Vagina (tissue), 2 donors: ENCODE measurements at regions not wholly inside any gene's neighbourhood (a gene's known extent, or its start where the extent isn't known, plus 50 kb on each side); places are given as distances from the start of the nearest gene placed in this dataset.
"Not testable (repeated sequence)": the region's sequence is repeated elsewhere in the genome, so short reads cannot be mapped to it uniquely, and the experiment has no call there.

Experiments used
- DNase-seq, 2 donors: peaks; one replicate each; pipeline ENCODE4 v3.0.0-alpha.2; 2017; ENCODE audit errors: extremely low spot score in 2 of 2
- H3K27ac ChIP-seq: fragments of 200-600 bp; sonication (generic); one replicate; pipeline ENCODE4 v1.5.1; 2019
- H3K27me3 ChIP-seq: fragments of 200-600 bp; sonication (generic); one replicate; pipeline ENCODE4 v1.5.1; 2019
- H3K36me3 ChIP-seq, 2 donors: fragments of 200-600 bp; sonication (generic); one replicate each; pipeline ENCODE4 v1.5.1; 2017 to 2019
- H3K4me1 ChIP-seq: fragments of 200-600 bp; sonication (generic); one replicate; pipeline ENCODE4 v1.5.1; 2019
- H3K4me3 ChIP-seq, 2 donors: fragments of 200-600 bp; sonication (generic); 1 replicate in 1 of 2; 2 replicates in 1 of 2; pipeline ENCODE4 v1.5.1; 2016 to 2019
- H3K9me3 ChIP-seq: fragments of 200-600 bp; sonication (generic); one replicate; pipeline ENCODE4 v1.5.1; 2019
- POLR2A ChIP-seq, 2 donors: fragments of 450-650 bp; IDR thresholded peaks; one replicate each; pipeline ENCODE4 v1.6.1; 2017; ENCODE audit warnings: antibody characterized with exemption in 2 of 2, mild to moderate bottlenecking in 2 of 2, moderate library complexity in 2 of 2
- POLR2AphosphoS5 ChIP-seq, 2 donors: sonication (generic); formaldehyde crosslinking; IDR thresholded peaks; one replicate each; pipeline ENCODE4 v1.9.0; 2017; ENCODE audit warnings: antibody characterized with exemption in 2 of 2, mild to moderate bottlenecking in 2 of 2, low read depth in 1 of 2; ENCODE audit not compliant: insufficient read depth in 1 of 2
- intact Hi-C: fragments of 100-400 bp; cut with DNase I; formaldehyde crosslinking; loops from one replicate; pipeline ENCODE4 v1.15.1; 2023
- TF ChIP-seq, protein P1 (sequence below), 3 experiments: fragments of 450-650 bp in 2 of 3; fragments of 200-600 bp in 1 of 3; sonication (generic) in 1 of 3; IDR thresholded peaks; one replicate each; pipeline ENCODE4 v1.5.1; 2017 to 2019; ENCODE audit warnings: antibody characterized with exemption in 3 of 3, mild to moderate bottlenecking in 2 of 3, moderate library complexity in 2 of 3

DNA sequence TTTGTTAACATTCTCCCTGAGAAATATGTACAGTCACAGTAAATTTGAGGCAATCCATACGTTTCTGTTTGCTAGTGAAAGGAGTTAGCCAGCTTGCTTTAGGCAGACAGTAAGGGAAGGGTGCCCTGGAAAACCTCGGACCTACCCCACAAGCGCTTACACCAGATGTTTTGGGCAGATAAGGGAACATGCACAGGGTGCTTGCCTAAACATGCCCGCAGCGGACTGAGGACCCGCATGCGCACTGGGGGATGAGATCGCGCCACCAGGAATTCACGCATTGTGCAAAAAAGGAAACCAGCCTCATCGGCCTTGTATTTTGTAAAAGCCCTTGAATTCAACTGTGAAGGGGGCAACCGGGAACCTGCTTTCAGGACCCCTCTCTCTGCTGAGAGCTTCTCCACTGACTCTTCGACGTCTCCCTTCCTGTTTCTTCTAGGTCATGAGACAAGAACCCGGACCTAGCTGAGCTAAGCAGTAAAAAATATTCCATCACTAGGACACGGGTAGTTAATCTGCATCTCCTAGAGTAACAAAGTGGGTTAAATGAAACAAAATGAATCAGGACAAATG lies 1399.2 kb upstream of the ATXN8OS start:
- no peak overlapping the region for H3K4me3 ChIP-seq

DNA sequence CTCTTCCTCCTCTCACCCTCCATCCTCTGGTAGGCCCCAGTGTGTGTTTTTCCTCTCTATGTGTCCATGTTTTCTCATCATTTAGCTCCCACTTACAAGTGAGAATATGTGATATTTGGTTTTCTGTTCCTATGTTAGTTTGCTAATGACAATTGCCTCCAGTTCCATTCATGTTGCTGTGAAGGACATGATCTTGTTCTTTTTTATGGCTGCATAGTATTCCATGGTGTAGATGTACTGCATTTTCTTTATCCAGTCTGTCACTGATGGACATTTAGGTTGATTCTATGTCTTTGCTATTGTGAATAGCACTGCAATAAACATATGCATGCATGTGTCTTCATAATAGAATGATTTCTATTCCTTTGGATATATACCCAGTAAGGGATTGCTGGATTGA lies 1401.6 kb upstream of the ATXN8OS start:
- H3K27ac ChIP-seq, H3K4me3 ChIP-seq, DNase-seq, intact Hi-C loops, H3K27me3 ChIP-seq, H3K4me1 ChIP-seq, H3K9me3 ChIP-seq, H3K36me3 ChIP-seq: not testable (repeated sequence)

More for the DNA sequence above, 1399.2 kb upstream of the ATXN8OS start:
- no peak overlapping the region for H3K27ac ChIP-seq
- H3K9me3 ChIP-seq: no peaks in the 10 kb centered on the region
- no peak for DNase-seq
- no peak for TF ChIP-seq POLR2A (IDR thresholded peaks at IDR 0.05)
- TF ChIP-seq POLR2AphosphoS5 (IDR thresholded peaks at IDR 0.05; ENCODE audit: insufficient read depth in 1 of 2, low read depth in 1 of 2): no peak
- TF ChIP-seq, protein P1, sequence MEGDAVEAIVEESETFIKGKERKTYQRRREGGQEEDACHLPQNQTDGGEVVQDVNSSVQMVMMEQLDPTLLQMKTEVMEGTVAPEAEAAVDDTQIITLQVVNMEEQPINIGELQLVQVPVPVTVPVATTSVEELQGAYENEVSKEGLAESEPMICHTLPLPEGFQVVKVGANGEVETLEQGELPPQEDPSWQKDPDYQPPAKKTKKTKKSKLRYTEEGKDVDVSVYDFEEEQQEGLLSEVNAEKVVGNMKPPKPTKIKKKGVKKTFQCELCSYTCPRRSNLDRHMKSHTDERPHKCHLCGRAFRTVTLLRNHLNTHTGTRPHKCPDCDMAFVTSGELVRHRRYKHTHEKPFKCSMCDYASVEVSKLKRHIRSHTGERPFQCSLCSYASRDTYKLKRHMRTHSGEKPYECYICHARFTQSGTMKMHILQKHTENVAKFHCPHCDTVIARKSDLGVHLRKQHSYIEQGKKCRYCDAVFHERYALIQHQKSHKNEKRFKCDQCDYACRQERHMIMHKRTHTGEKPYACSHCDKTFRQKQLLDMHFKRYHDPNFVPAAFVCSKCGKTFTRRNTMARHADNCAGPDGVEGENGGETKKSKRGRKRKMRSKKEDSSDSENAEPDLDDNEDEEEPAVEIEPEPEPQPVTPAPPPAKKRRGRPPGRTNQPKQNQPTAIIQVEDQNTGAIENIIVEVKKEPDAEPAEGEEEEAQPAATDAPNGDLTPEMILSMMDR (IDR thresholded peaks at IDR 0.05): no peak
- H3K27me3 ChIP-seq: no peaks in the 10 kb centered on the region
- intact Hi-C loops: no loop called here
- no peaks in the 10 kb centered on the region for H3K36me3 ChIP-seq
- H3K4me1 ChIP-seq: no peaks in the 10 kb centered on the region

DNA sequence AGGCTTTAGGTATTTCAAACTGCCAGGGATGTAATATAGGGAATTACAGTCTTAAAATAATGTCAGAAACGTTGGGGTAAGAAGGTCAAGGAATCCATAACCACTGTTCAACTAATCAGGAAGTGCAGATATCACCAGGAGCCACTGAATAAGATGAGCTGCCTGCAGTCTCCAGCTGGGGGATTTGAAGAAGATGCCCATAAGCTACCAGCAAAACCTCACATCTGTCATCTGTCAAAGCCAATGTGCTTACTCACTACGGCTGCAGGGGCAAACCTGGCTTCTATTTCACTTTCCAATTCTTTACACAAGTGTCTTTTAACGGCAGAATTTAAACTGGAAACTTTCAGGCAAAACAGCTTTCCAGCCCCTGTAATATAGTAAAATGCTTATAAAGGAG lies 1410.1 kb upstream of the ATXN8OS start:
- Histone ChIP-seq H3K4me3 (no peak overlapping the region), H3K9me3 (no peaks in the 10 kb centered on the region), H3K36me3 (no peaks in the 10 kb centered on the region), H3K4me1 (no peaks in the 10 kb centered on the region), H3K27ac (no peak overlapping the region), H3K27me3 (no peaks in the 10 kb centered on the region)
- intact Hi-C loops: no loop called here
- no peak for DNase-seq
- TF ChIP-seq, protein P1 (IDR thresholded peaks at IDR 0.05): no peak
- no peak for TF ChIP-seq POLR2AphosphoS5 (IDR thresholded peaks at IDR 0.05; ENCODE audit: insufficient read depth in 1 of 2, low read depth in 1 of 2)
- TF ChIP-seq POLR2A (IDR thresholded peaks at IDR 0.05): no peak

DNA sequence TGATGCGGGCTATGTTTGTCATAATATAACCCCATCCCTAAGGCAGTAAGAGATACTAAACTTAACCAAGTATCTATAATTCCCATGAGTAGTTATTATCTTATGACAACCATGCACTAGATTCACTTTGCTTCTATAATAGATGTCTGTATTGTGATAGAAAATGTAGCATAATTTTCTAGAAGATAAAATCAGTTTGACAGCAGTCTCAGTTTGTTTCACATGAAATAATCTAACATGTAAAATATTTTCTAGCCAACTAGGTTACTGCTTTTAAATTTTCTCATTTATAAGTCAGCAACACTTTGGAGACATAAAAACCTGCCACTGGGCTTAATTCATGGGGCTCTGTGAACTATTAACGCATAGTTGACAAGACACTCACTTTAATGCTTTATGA lies 1410.7 kb upstream of the ATXN8OS start:
- Histone ChIP-seq H3K4me1 (no peaks in the 10 kb centered on the region), H3K36me3 (no peaks in the 10 kb centered on the region), H3K27ac (no peak overlapping the region), H3K4me3 (no peak overlapping the region), H3K27me3 (no peaks in the 10 kb centered on the region), H3K9me3 (no peaks in the 10 kb centered on the region)
- intact Hi-C loops: no loop called here
- DNase-seq: no peak
- TF ChIP-seq POLR2AphosphoS5 (IDR thresholded peaks at IDR 0.05; ENCODE audit: insufficient read depth in 1 of 2, low read depth in 1 of 2) (no peak), POLR2A (IDR thresholded peaks at IDR 0.05) (no peak)
- TF ChIP-seq, protein P1 (IDR thresholded peaks at IDR 0.05): no peak

DNA sequence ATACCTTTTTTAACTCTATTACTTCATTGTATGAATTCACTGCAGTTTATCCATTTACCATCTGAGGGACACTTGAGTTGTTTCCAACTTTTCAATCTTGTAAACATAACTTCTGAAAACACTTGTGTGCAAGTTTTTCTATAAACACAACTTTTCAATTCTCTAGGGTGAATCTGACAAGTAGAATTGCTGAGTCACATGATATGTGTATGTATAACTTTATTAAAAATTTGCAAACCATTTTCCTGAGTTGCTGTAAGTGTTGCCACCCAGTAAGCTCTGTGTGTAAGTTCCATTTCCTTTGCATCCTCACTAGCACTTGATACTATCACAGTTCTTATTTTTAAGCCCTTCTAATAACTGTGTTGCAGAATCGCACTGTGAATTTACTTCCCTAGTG lies 1415.6 kb upstream of the ATXN8OS start:
- TF ChIP-seq POLR2A (IDR thresholded peaks at IDR 0.05) (no peak), POLR2AphosphoS5 (IDR thresholded peaks at IDR 0.05; ENCODE audit: insufficient read depth in 1 of 2, low read depth in 1 of 2) (no peak)
- TF ChIP-seq, protein P1 (IDR thresholded peaks at IDR 0.05): no peak
- DNase-seq: no peak
- Histone ChIP-seq H3K4me3 (no peak overlapping the region), H3K9me3 (no peaks in the 10 kb centered on the region), H3K27ac (no peak overlapping the region), H3K36me3 (no peaks in the 10 kb centered on the region), H3K4me1 (no peaks in the 10 kb centered on the region), H3K27me3 (no peaks in the 10 kb centered on the region)
- intact Hi-C loops: no loop called here
